HG03521 (cell line): ENCODE measurements at regions not wholly inside any gene's neighbourhood (a gene's known extent, or its start where the extent isn't known, plus 50 kb on each side); places are given as distances from the start of the nearest gene placed in this dataset.
A peak's percentile ranks its signal among the peaks of the same experiment; 100 is the strongest.
"Not testable (repeated sequence)": the region's sequence is repeated elsewhere in the genome, so short reads cannot be mapped to it uniquely, and the experiment has no call there.

ENCODE experiments used
- ATAC-seq: cut with Tn5 transposase; IDR thresholded peaks from one replicate; pipeline ENCODE4 v1.9.1; 2021; ENCODE audit warnings: mild to moderate bottlenecking, moderate library complexity; ENCODE audit not compliant: unreplicated experiment

DNA sequence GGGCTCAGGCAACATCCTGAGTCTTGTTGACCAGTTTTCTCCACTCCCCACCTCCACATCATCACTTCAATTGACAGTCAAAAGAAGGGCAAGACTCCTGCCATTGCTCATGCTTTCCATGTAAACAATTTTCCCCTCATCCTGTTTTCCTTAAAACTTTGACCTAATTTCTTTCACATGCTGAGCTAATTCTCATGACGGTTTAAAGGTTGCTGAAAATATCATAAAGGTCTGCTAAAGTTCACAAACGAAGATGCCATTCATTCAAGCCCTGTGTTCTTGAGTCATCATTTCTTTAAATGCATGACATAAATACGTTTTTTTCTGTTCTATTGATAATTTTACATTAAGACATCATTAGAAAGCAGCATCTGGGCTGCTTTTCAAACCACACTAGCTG lies 353.9 kb downstream of the NKX6-1 start:
- ATAC-seq: no peak

- ATAC-seq: not testable (repeated sequence)
These were observed 372.2 kb downstream of the NKX6-1 start for GRCh38 chr4:84126911-84127310.

- ATAC-seq: no peak
These were observed 372.9 kb downstream of the NKX6-1 start for GRCh38 chr4:84126061-84126787.

DNA sequence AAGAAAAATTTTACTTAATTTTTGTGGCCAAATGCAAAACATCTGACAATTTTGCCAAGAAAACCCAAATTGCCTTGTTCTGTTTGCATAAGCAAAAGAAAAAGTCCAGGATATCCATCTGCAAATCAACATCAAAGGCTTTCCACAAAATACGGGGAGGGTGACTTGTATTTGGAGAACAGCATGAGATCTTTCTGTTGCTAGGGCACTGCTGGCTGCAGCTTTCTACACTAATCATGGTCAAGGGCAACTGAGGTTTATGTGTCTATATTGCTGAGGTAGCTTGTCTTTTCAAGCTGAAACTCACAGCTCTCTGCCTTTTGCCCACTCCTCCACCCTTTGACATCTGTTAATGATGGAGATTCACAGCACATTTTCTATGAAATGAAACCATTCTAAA lies 389.1 kb downstream of the NKX6-1 start:
- ATAC-seq: no peak

DNA sequence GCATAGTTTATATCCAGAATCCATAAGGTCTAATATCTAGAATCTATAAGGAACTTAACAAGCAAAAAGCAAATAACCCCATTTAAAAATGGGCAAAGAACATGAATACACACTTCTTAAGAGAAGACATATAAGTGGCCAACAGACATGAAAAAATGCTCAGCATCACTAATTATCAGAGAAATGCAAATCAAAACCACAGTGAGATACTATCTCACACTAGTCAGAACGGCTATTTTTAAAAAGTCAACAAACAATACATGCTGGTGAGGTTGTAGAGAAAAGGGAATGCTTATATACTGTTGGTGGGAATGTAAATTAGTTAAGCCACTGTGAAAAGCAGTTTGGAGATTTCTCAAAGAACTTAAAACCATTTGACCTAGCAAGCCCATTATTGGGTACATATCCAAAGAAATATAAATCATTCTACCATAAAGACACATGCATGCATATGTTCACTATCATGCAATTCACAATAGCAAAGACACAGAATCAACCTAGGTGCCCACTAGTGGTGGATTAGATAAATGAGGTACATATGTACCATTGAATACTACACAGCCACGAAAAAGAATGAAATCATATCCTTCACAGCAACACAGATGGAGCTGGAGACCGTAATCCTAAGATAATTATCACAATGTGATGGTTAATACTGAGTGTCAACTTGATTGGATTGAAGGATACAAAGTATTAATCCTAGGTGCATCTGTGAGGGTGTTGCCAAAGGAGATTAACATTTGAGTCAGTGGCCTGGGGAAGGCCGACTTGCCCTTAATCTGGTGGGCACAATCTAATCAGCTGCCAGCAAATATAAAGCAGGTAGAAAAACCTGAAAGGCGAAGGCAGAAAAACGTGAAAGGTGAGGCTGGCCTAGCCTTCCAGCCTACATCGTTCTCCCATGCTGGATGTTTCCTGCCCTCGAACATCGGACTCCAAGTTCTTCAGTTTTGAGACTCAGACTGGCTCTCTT lies 397.2 kb downstream of the NKX6-1 start:
- ATAC-seq: not testable (repeated sequence)

DNA sequence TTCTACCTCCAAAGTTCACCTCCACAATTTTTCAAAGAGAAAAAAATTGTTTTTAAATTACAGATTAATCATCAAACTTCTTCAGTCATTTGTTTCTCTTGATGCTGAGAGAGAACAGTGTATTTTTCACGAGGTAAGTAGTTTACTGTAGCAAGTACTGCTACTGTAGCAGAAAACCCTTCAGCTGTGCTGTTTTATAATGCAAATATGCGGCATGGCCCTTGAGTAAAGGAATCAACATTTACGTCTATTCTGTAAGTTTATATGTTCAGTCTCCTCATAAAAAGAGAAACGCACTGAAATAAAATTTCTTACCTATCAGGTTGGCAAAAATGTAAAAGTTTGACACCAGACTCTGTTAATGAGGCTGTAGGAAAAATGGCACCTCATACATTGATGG lies 399.0 kb downstream of the NKX6-1 start:
- no peak for ATAC-seq

DNA sequence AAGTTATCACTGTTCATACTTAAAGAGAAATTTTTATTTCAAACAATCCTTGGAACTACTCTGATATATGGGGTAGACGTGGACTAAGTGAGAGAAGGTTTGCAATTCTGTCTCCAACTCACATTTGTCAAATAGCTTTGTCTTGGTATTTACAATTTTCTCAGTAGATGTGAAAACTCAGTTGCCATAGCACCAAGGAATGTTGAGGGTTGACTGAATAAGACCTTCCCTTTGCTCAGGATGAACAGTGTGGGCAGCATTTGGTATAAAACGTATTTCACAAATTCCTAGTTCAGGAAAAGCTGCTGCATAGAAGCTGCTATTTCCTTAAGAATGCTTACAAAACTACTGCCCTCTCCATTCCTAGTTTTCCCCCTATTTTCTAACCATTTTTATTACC lies 399.5 kb downstream of the NKX6-1 start:
- ATAC-seq: no peak

DNA sequence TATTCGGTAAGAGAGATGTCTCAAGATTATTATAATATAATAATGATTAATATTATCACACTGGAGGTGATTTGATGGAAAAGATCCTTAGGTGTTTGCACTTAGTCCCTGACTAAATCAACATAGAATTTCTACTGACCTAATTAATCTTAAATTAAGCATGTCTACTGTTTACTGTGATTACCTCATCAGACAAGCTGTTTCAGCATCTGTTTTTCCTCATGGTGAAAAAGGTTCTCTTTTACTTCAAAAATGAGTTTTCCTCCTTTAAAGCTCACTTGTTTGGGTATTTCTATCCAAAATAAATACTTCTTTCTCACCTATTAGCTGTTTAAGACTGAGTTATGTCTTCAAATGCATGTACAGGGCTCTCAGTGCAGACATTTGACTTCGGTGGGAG lies 407.8 kb downstream of the NKX6-1 start:
- ATAC-seq: no peak

DNA sequence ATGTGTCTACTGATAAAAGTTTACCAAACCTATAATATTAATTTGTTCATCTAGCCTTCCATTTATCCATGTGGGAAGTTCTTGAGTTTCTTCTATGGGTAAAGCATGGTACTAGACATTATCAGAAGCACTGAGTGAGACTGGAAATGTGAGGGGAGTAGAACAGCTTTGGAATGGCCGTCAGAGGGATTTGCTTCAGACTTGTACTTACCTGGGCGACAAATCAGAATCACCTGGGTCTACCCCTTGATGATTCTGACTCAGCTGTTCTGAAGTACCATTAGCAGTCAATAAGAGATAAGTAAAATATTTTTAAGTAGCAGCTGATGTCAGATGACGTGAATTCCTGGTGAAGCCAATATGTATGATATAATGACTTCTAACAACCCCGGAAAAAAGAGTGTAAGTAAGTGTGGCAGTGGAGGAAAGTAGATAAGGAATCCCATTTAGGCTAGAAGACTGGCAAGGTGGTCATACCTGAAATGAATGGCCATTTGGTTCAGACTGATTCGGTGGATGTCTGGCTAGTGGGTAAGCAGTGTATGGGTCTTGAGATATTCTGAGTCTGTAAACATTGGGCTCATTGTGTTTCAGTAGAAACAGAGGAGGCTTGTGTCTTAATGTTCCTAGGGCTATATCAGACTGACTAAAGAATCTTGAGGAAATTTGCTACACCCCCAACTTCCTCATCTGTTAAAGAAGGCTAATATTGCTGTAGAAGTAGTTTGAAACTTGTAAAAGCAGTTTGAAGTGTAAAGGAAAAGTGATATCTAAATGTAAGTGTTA lies 409.2 kb downstream of the NKX6-1 start:
- ATAC-seq: no peak

GRCh38 chr4:84085986-84086385 lies 413.1 kb downstream of the NKX6-1 start:
- ATAC-seq: no peak

DNA sequence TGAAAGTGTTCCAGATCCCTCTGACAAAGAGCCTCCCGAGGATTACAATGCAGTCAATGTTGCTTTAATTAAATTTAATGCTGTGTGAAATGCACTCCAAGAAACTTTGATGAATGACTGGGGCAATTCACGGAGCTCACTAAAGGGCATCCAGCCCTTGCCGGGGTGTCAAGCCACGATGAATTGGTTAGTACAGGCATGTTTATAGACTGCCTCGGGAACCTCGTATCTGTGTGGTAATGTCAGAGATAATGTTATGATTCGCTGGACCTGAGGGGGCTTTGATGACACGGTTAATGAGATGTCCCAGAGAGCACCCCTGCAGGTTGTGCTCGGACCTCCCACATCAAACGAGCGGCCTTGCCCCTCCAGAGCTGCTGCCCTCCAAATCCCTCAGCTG lies 428.8 kb downstream of the NKX6-1 start:
- no peak for ATAC-seq

- no peak for ATAC-seq
These were observed 435.5 kb downstream of the NKX6-1 start for GRCh38 chr4:84063619-84064018.

DNA sequence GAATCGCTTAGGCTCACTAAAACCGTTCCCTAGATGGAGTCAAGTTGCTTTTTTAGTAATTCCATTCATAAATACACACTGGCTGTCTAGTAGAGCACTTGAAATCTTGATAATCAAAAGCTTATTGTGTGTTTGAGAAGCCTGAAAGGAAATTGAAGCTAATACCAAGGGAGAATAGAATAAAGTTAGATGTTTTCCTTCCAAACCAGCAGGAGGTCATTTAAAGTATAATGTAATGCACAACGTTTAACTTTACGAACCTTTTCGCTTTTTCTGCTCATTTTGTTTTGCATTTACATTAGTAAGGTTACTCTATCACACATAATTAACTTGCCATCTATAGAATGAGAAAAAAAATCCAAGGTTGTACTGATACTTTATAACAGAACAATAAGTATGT lies 440.9 kb downstream of the NKX6-1 start:
- no peak for ATAC-seq

DNA sequence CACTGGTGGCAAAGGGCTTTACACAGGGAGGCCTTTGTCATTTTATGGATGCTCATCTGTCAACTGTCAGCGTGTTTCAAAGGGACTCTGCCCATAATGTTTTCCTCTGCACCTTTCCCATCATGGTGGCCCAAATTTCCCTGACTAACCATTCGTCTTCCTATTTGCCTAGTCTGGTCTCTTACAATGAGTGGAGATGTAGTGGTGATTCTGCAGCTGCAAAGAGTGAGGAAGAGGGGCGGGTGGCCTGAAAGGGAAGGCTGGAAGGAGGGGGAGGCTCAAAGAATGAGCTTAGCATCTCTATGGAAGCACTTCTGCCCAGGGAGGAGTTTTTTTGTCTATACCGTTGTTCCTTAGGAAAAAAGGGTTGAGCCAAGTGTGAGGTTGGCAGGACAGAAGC lies 447.5 kb downstream of the NKX6-1 start:
- no peak for ATAC-seq

DNA sequence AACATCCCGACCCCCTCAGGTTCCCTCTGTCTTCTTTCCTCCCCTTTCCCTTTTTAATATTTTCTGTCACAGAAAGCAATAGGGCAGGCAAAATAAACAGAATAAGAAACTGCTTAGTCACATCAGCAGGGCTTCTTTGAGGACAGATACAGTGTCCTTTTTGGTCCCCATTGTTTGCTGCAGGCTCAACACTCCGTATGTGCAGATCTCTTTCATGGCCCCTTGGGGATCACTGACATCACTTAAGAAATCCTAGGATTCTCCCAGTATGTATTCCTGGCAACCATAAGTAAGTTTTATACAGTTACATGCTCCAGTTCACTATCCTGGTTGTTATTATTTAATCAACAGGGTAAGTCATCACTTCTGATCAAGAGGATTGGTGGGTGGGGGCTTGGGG lies 448.0 kb downstream of the NKX6-1 start:
- no peak for ATAC-seq

- no peak for ATAC-seq
These were observed 449.1 kb downstream of the NKX6-1 start for GRCh38 chr4:84050015-84050414.

DNA sequence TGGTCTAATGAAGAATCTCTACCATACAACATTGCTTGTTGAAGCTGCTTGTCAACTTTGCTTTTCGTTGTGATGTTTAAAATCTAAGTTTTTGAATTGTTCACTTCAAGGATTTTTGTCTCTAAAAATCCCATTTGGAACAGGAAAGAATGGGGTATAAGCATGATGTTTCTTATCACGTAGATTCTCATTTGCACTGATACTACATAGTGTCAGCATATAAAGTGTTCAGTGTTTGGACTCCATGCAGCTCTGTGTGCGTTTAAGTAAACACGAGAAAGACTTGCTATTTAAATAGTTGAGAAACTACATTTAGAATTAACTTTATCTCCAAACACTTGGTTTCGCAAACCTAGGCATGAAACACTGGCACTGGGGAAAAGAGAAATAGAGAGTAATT lies 452.5 kb downstream of the NKX6-1 start:
- no peak for ATAC-seq

- ATAC-seq: no peak
These were observed 457.7 kb downstream of the NKX6-1 start for GRCh38 chr4:84041426-84041825.

GRCh38 chr4:84035568-84035967 lies 463.5 kb downstream of the NKX6-1 start:
- no peak for ATAC-seq

DNA sequence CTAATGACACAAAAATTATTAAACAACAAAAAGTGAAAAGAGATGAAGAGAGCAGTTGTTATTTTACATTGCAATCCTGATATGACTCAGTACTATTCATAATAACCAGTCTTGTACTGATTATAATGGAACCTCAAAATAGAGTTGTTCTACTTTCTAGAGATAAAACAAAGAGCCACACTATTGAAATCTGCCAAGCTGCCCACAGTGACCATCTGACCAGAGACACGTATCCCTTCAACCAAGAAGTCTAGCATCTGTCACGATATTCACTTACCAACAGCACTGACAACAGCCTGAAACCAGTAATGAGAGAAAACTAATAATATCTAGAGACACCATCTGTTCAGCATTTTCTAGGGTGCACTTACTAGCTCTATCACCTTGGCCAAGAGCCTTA lies 466.7 kb downstream of the NKX6-1 start:
- peak; percentile 60 for ATAC-seq

- ATAC-seq: no peak
These were observed 467.7 kb downstream of the NKX6-1 start for GRCh38 chr4:84031401-84031800.
